ENCODE measurements at regions not wholly inside any gene's neighbourhood (a gene's known extent, or its start where the extent isn't known, plus 50 kb on each side); places are given as distances from the start of the nearest gene placed in this dataset.

GRCh38 chr15:66885281-66885915 is 180.0 kb upstream of the SMAD3 start:
- TF ChIP-seq, protein P1, sequence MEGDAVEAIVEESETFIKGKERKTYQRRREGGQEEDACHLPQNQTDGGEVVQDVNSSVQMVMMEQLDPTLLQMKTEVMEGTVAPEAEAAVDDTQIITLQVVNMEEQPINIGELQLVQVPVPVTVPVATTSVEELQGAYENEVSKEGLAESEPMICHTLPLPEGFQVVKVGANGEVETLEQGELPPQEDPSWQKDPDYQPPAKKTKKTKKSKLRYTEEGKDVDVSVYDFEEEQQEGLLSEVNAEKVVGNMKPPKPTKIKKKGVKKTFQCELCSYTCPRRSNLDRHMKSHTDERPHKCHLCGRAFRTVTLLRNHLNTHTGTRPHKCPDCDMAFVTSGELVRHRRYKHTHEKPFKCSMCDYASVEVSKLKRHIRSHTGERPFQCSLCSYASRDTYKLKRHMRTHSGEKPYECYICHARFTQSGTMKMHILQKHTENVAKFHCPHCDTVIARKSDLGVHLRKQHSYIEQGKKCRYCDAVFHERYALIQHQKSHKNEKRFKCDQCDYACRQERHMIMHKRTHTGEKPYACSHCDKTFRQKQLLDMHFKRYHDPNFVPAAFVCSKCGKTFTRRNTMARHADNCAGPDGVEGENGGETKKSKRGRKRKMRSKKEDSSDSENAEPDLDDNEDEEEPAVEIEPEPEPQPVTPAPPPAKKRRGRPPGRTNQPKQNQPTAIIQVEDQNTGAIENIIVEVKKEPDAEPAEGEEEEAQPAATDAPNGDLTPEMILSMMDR (conservative IDR thresholded peaks at IDR 0.05; ENCODE audit: low read length) = no peak
- TF ChIP-seq EZH2phosphoT487 (IDR thresholded peaks at IDR 0.05; ENCODE audit: borderline replicate concordance, low read depth, low read length) = no peak

Measured in OCI-LY7 (cell line).